ENCODE measurements at regions not wholly inside any gene's neighbourhood (a gene's known extent, or its start where the extent isn't known, plus 50 kb on each side); places are given as distances from the start of the nearest gene placed in this dataset.

DNA sequence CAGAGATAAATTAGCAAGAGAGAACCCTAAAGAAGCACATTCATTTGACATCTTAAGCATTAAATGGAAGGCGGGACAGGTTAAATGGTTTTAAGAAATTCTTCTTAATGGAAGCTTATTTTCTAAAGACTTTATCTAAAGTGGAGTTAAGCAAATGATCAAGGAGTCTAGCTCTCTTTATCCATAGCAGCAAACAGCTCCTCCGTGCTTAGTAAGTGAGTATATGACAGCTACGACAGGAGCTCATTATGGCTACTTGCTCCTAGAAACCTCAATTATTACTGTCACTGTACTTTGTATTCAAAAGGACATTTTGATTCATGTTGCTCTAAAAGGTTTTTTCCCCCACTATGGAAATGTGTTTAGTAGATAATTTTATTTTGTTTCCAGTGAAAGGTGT, 444.9 kb downstream of the TMX3 start:
- TF ChIP-seq, protein P1, sequence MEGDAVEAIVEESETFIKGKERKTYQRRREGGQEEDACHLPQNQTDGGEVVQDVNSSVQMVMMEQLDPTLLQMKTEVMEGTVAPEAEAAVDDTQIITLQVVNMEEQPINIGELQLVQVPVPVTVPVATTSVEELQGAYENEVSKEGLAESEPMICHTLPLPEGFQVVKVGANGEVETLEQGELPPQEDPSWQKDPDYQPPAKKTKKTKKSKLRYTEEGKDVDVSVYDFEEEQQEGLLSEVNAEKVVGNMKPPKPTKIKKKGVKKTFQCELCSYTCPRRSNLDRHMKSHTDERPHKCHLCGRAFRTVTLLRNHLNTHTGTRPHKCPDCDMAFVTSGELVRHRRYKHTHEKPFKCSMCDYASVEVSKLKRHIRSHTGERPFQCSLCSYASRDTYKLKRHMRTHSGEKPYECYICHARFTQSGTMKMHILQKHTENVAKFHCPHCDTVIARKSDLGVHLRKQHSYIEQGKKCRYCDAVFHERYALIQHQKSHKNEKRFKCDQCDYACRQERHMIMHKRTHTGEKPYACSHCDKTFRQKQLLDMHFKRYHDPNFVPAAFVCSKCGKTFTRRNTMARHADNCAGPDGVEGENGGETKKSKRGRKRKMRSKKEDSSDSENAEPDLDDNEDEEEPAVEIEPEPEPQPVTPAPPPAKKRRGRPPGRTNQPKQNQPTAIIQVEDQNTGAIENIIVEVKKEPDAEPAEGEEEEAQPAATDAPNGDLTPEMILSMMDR (IDR thresholded peaks at IDR 0.05; ENCODE audit: low read depth, low read length, missing input control), result no peak
- TF ChIP-seq, protein P2, sequence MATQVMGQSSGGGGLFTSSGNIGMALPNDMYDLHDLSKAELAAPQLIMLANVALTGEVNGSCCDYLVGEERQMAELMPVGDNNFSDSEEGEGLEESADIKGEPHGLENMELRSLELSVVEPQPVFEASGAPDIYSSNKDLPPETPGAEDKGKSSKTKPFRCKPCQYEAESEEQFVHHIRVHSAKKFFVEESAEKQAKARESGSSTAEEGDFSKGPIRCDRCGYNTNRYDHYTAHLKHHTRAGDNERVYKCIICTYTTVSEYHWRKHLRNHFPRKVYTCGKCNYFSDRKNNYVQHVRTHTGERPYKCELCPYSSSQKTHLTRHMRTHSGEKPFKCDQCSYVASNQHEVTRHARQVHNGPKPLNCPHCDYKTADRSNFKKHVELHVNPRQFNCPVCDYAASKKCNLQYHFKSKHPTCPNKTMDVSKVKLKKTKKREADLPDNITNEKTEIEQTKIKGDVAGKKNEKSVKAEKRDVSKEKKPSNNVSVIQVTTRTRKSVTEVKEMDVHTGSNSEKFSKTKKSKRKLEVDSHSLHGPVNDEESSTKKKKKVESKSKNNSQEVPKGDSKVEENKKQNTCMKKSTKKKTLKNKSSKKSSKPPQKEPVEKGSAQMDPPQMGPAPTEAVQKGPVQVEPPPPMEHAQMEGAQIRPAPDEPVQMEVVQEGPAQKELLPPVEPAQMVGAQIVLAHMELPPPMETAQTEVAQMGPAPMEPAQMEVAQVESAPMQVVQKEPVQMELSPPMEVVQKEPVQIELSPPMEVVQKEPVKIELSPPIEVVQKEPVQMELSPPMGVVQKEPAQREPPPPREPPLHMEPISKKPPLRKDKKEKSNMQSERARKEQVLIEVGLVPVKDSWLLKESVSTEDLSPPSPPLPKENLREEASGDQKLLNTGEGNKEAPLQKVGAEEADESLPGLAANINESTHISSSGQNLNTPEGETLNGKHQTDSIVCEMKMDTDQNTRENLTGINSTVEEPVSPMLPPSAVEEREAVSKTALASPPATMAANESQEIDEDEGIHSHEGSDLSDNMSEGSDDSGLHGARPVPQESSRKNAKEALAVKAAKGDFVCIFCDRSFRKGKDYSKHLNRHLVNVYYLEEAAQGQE (IDR thresholded peaks at IDR 0.05), result no peak
- TF ChIP-seq RAD21 (IDR thresholded peaks at IDR 0.05) (no peak), EGR1 (IDR thresholded peaks at IDR 0.05; ENCODE audit: low read depth in 2 of 2) (no peak), ATF3 (IDR thresholded peaks at IDR 0.05) (no peak), YY1 (IDR thresholded peaks at IDR 0.05) (no peak), GABPA (IDR thresholded peaks at IDR 0.05 in 1 of 2, conservative IDR thresholded peaks at IDR 0.05 in 1 of 2) (no peak), SP1 (IDR thresholded peaks at IDR 0.05) (no peak), JUND (IDR thresholded peaks at IDR 0.05) (no peak)

All from liver (tissue), 3 donors.